ENCODE measurements at regions not wholly inside any gene's neighbourhood (a gene's known extent, or its start where the extent isn't known, plus 50 kb on each side); places are given as distances from the start of the nearest gene placed in this dataset.

DNA sequence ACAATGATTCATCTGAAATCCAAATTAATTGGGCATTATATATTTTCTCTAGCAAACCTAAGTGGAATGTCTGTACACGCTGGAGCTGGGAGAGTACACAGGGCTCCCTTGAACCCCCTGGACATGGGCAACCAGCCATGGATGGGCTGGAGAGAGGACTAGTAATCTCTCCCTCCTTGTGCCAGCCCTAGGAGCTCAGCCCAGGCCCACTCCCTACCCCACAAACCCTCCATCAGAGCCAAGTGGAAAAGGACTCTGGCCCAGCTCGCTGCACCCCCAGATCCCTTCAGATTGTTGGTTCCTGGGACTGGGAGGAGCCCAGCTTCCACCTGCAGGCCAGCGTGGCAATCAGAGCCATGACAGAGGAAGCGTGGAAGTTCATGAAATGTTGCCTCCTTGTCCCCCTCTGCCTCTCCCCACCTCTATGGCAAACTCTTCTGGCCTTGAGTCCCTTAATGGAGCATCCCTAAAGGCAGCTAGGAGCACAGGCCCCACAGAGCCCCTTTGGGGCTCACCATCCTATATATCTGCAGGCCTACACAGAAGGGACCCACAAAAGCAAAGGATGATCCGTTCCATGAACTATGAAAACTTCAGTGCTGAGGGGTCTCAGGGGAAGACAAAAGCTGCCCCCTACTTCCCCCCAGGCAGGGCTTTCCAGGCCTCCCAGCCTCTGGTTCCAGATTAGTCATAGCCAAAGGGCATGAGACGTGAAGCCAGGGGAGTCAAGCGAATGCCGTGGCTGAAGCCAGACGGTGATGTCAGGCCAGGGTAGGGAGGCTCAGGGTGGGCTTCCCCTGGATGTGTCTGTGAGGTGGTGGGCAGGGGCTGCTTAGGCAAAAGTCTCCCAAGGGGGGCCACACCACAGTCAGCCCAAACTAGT lies 126.4 kb upstream of the MAFB start:
- no peak for TF ChIP-seq TAF1 (IDR thresholded peaks at IDR 0.05; ENCODE audit: low read depth, low read length)
- TF ChIP-seq POLR2AphosphoS5 (IDR thresholded peaks at IDR 0.05; ENCODE audit: low read depth, low read length) = no peak
